ENCODE measurements at regions not wholly inside any gene's neighbourhood (a gene's known extent, or its start where the extent isn't known, plus 50 kb on each side); places are given as distances from the start of the nearest gene placed in this dataset.

- TF ChIP-seq POLR2AphosphoS5 (IDR thresholded peaks at IDR 0.05; ENCODE audit: low read depth, low read length) (no peak), TAF1 (IDR thresholded peaks at IDR 0.05; ENCODE audit: borderline replicate concordance, insufficient read depth, low read length) (no peak), REST (IDR thresholded peaks at IDR 0.05; ENCODE audit: insufficient read depth in 1 of 2, low read depth in 2 of 2, low read length in 2 of 2) (no peak), FOXP2 (optimal IDR thresholded peaks at IDR 0.05; ENCODE audit: borderline replicate concordance, extremely low read depth, extremely low read length, insufficient read depth) (no peak)
Observed at GRCh38 chr2:7132753-7133152, 215.5 kb downstream of the RNF144A start.
